A673 (cell line): ENCODE measurements at regions not wholly inside any gene's neighbourhood (a gene's known extent, or its start where the extent isn't known, plus 50 kb on each side); places are given as distances from the start of the nearest gene placed in this dataset.
"Not testable (repeated sequence)": the region's sequence is repeated elsewhere in the genome, so short reads cannot be mapped to it uniquely, and the experiment has no call there.

Experiments
- BruUV-seq: library from RNA; stranded (reverse); fragments of 400-500 nt; replicated peaks from 2 replicates; lab custom pipeline; 2021; lab: Mats Ljungman, UMichigan
- CTCF ChIA-PET: fragments of 300-600 bp; sonication (Branson Sonifier 250); formaldehyde crosslinking; loops from one replicate; lab custom pipeline; 2022; ENCODE audit warnings: antibody characterized with exemption; lab: Charles Lee
- POLR2A ChIA-PET: fragments of 300-600 bp; sonication (Branson Sonifier 250); formaldehyde crosslinking; loops from one replicate; lab custom pipeline; 2022; ENCODE audit warnings: antibody characterized with exemption; ENCODE audit not compliant: low non-redundant PET; lab: Charles Lee
- DNase-seq: peaks from one replicate; pipeline ENCODE4 v3.0.0-alpha.2; 2015; ENCODE audit warnings: low spot score
- H3K27ac ChIP-seq: fragments of 200-600 bp; sonication (generic); 2 replicates; pipeline ENCODE4 v1.5.1; 2016; ENCODE audit warnings: mixed run types, low read depth, mild to moderate bottlenecking, mixed read lengths, antibody characterized with exemption, low read length; ENCODE audit not compliant: poor library complexity, severe bottlenecking
- H3K27me3 ChIP-seq: fragments of 200-600 bp; sonication (generic); replicated peaks from 2 replicates; pipeline ENCODE4 v1.6.1; 2017; ENCODE audit warnings: mixed run types, low read depth, mild to moderate bottlenecking, mixed read lengths, antibody characterized with exemption, low read length; ENCODE audit not compliant: insufficient read depth, poor library complexity
- H3K36me3 ChIP-seq: fragments of 200-600 bp; sonication (generic); 2 replicates; pipeline ENCODE4 v1.6.1; 2016; ENCODE audit warnings: mixed run types, mild to moderate bottlenecking, mixed read lengths, antibody characterized with exemption, low read length; ENCODE audit not compliant: insufficient read depth, poor library complexity, severe bottlenecking
- H3K4me1 ChIP-seq: fragments of 200-600 bp; sonication (generic); 2 replicates; pipeline ENCODE4 v1.6.1; 2017; ENCODE audit warnings: mixed run types, mild to moderate bottlenecking, mixed read lengths, antibody characterized with exemption, low read length; ENCODE audit not compliant: insufficient read depth, poor library complexity, severe bottlenecking
- H3K4me3 ChIP-seq: fragments of 200-600 bp; sonication (generic); 2 replicates; pipeline ENCODE4 v1.5.1; 2016; ENCODE audit warnings: low read depth, mixed run types, mild to moderate bottlenecking, mixed read lengths, low read length; ENCODE audit not compliant: poor library complexity, severe bottlenecking
- H3K9me3 ChIP-seq: fragments of 200-600 bp; sonication (generic); 2 replicates; pipeline ENCODE4 v1.6.1; 2016; ENCODE audit warnings: mixed run types, low read depth, mild to moderate bottlenecking, mixed read lengths, antibody characterized with exemption, low read length; ENCODE audit not compliant: poor library complexity, severe bottlenecking
- CTCF ChIP-seq: fragments of 300-800, 200-600 bp; sonication (generic); conservative IDR thresholded peaks from 2 replicates; pipeline ENCODE4 v1.5.1; 2017; ENCODE audit warnings: low read depth, mild to moderate bottlenecking, antibody characterized with exemption, low read length, moderate library complexity, mixed read lengths
- EZH2 ChIP-seq: fragments of 200-600 bp; sonication (generic); IDR thresholded peaks from 2 replicates; pipeline ENCODE4 v1.6.1; 2017; ENCODE audit warnings: borderline replicate concordance, low read depth, mild to moderate bottlenecking, mixed read lengths, antibody characterized with exemption, low read length; ENCODE audit not compliant: poor library complexity, severe bottlenecking
- intact Hi-C: fragments of 100-400 bp; cut with micrococcal nuclease; formaldehyde crosslinking; loops from one replicate; pipeline ENCODE4 v1.10.0; 2022; ENCODE audit not compliant: unreplicated experiment

- no peaks in the 10 kb centered on the region for H3K36me3 ChIP-seq
- H3K4me3 ChIP-seq, result no peak overlapping the region
- no peak overlapping the region for H3K27ac ChIP-seq
- POLR2A ChIA-PET, result no interaction called here
- H3K9me3 ChIP-seq, result no peaks in the 10 kb centered on the region
- intact Hi-C loops, result no loop called here
- DNase-seq, result no peak
- peaks cover 10% of the 10 kb centered on the region for H3K27me3 ChIP-seq
- no TSS peak for BruUV-seq
- CTCF ChIA-PET, result no interaction called here
- no peaks in the 10 kb centered on the region for H3K4me1 ChIP-seq
- TF ChIP-seq CTCF (no peak), EZH2 (no peak)
These were observed 110.2 kb downstream of the TDRD15 start for GRCh38 chr2:21234001-21234400.

DNA sequence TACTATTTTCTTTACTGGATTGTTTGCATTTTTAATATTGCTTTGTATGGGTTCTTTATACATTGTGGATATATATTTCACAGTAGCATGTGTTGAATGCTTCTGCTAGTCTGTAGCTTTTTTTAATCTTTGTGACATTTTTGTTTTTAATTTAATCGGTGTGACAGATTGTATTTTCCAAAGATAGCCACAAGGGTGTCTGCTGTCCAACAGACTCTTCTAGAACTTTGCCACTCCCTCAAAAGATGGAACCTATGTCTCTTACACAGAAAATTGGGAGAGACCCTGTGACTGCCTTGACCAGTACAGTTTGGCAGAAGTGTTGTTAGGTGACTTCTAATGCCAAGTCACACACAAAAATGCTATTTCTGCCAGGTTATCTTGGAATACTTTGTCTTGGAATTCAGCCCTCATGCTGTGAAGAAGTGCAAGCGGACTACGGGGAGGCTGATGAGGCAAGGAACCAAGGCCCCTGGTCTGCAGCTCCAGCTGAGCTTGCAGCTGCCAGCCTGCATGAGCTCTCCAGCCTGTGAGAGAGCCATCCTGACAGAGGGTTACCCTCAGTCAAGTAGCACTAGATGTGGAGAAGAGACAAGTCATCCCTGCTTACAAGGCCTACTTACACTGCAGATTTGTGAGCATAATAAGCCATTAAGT is 110.8 kb downstream of the TDRD15 start:
- no TSS peak for BruUV-seq
- ChIA-PET POLR2A (no interaction called here), CTCF (no interaction called here)
- Histone ChIP-seq H3K36me3 (no peaks in the 10 kb centered on the region), H3K4me1 (no peaks in the 10 kb centered on the region), H3K4me3 (no peak overlapping the region), H3K27me3 (peaks cover 10% of the 10 kb centered on the region), H3K9me3 (no peaks in the 10 kb centered on the region), H3K27ac (no peak overlapping the region)
- TF ChIP-seq CTCF, result no peak
- TF ChIP-seq EZH2, result no peak
- DNase-seq, result no peak
- intact Hi-C loops, result no loop called here

DNA sequence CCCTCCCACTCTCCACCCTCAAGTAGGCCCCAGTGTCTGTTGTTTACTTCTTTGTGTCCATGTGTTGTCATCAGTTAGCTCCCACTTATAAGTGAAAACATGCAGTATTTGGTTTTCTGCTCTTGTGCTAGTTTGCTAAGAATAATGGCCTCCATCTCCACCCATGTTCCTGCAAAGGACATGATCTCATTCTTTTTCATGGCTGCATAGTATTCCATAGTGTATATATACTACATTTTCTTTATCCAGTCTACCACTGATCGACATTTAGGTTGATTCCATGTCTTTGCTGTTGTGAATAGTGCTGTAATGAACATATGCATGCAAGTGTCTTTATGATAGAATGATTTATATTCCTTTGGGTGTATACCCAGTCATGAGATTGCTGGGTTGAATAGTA is 116.0 kb downstream of the TDRD15 start:
- intact Hi-C loops, POLR2A ChIA-PET, CTCF ChIA-PET, H3K4me3 ChIP-seq, H3K27me3 ChIP-seq, DNase-seq, BruUV-seq, H3K36me3 ChIP-seq, H3K27ac ChIP-seq, H3K9me3 ChIP-seq, H3K4me1 ChIP-seq: not testable (repeated sequence)

DNA sequence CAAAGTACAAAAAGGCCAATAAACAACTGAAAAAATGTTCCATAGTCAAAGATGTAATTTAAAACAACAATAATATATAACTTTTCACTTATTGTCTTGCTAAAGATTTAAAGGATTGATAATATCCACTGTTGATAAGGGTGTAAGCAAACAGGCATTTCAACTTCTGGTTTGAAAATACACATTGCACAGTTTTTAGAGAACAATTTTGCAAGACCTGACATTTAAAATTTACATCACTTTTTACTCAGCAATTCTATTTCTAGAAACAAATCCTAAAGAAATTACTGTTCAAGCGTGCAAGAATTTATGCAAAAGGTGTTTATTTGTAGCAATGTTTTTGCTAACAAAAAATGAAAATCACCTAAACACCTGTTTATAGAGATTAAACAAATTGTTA is 120.4 kb downstream of the TDRD15 start:
- Histone ChIP-seq H3K4me3 (no peak overlapping the region), H3K36me3 (no peaks in the 10 kb centered on the region), H3K4me1 (no peaks in the 10 kb centered on the region), H3K27ac (no peak overlapping the region), H3K9me3 (no peaks in the 10 kb centered on the region), H3K27me3 (no peaks in the 10 kb centered on the region)
- intact Hi-C loops, result no loop called here
- no peak for DNase-seq
- TF ChIP-seq EZH2 (no peak), CTCF (no peak)
- ChIA-PET CTCF (no interaction called here), POLR2A (no interaction called here)
- no TSS peak for BruUV-seq
